H1 (cell line): ENCODE measurements at regions not wholly inside any gene's neighbourhood (a gene's known extent, or its start where the extent isn't known, plus 50 kb on each side); places are given as distances from the start of the nearest gene placed in this dataset.

Experiments
- CTCF ChIA-PET: fragments of 300-600 bp; sonication (Branson Sonifier 250); formaldehyde crosslinking; loops from one replicate; lab custom pipeline; 2021; ENCODE audit not compliant: partially characterized antibody; lab: Charles Lee
- POLR2A ChIA-PET: fragments of 300-600 bp; sonication (Branson Sonifier 250); formaldehyde crosslinking; loops from one replicate; lab custom pipeline; 2021; ENCODE audit warnings: inconsistent platforms; ENCODE audit not compliant: partially characterized antibody; lab: Charles Lee
- DNase-seq, 2 experiments: peaks; one replicate each; pipeline versions ENCODE4 v3.0.0 to v3.0.0-alpha.2; 2010 to 2022; ENCODE audit warnings: low spot score in 2 of 2, low read depth in 1 of 2, mixed read lengths in 1 of 2
- FAIRE-seq: peaks from 2 replicates; lab custom pipeline; 2011; peaks lifted over from hg19 to GRCh38; lab: Jason Lieb, UNC
- H2AFZ ChIP-seq: 2 replicates; pipeline ENCODE4 v1.8.1; 2012; ENCODE audit warnings: low read length, inconsistent platforms
- H2AK5ac ChIP-seq: 2 replicates; pipeline ENCODE4 v1.6.1; 2013; ENCODE audit warnings: low read depth, low read length
- H2BK120ac ChIP-seq: replicated peaks from 2 replicates; pipeline ENCODE3; 2013; ENCODE audit warnings: low read depth, low read length, inconsistent platforms
- H2BK12ac ChIP-seq: 2 replicates; pipeline ENCODE4 v1.6.1; 2013; ENCODE audit warnings: low read depth, low read length
- H2BK15ac ChIP-seq: 2 replicates; pipeline ENCODE4 v1.6.1; 2013; ENCODE audit warnings: low read length
- H2BK20ac ChIP-seq: 2 replicates; pipeline ENCODE4 v1.6.1; 2013; ENCODE audit warnings: low read length
- H2BK5ac ChIP-seq: 2 replicates; pipeline ENCODE4 v1.6.1; 2013; ENCODE audit warnings: low read depth, low read length
- H3K14ac ChIP-seq: 2 replicates; pipeline ENCODE4 v1.6.1; 2013; ENCODE audit warnings: inconsistent platforms; ENCODE audit not compliant: insufficient read length
- H3K18ac ChIP-seq: 2 replicates; pipeline ENCODE4 v1.6.1; 2013; ENCODE audit warnings: low read length; ENCODE audit errors: extremely low read depth
- H3K23ac ChIP-seq: 2 replicates; pipeline ENCODE4 v1.6.1; 2013; ENCODE audit warnings: inconsistent platforms; ENCODE audit not compliant: insufficient read length
- H3K23me2 ChIP-seq: 2 replicates; pipeline ENCODE4 v1.6.1; 2013; ENCODE audit warnings: low read depth, low read length
- H3K27ac ChIP-seq: 2 replicates; pipeline ENCODE4 v1.6.1; 2011; ENCODE audit warnings: low read depth, low read length, inconsistent platforms
- H3K27me3 ChIP-seq, 4 experiments: replicated peaks in 1 of 4; 1 replicate in 1 of 4; 2 replicates in 3 of 4; pipeline versions ENCODE4 v1.6.1 to v1.8.1; 2011 to 2013; ENCODE audit warnings: low read length in 3 of 4, mild to moderate bottlenecking in 3 of 4, inconsistent platforms in 2 of 4, mixed read lengths in 2 of 4, moderate library complexity in 1 of 4; ENCODE audit not compliant: control insufficient read depth in 3 of 4, insufficient read depth in 3 of 4; ENCODE audit errors: extremely low read depth in 1 of 4
- H3K36me3 ChIP-seq, 4 experiments: 2 replicates each; pipeline versions ENCODE4 v1.6.1 to v1.8.1; 2011 to 2013; ENCODE audit warnings: mild to moderate bottlenecking in 4 of 4, low read length in 3 of 4, moderate library complexity in 2 of 4, control low read depth in 1 of 4, inconsistent platforms in 1 of 4; ENCODE audit not compliant: insufficient read depth in 4 of 4, control insufficient read depth in 2 of 4
- H3K4ac ChIP-seq: replicated peaks from 2 replicates; pipeline ENCODE3; 2013; ENCODE audit warnings: low read length, low read depth, mixed read lengths, inconsistent platforms; ENCODE audit not compliant: insufficient read length
- H3K4me1 ChIP-seq, 4 experiments: replicated peaks in 1 of 4; 1 replicate in 1 of 4; 2 replicates in 3 of 4; pipeline versions ENCODE4 v1.6.1 to v1.8.1; 2011 to 2013; ENCODE audit warnings: low read length in 3 of 4, inconsistent platforms in 2 of 4, mixed read lengths in 1 of 4; ENCODE audit not compliant: insufficient read depth in 4 of 4, control insufficient read depth in 3 of 4
- H3K4me2 ChIP-seq, 2 experiments: 2 replicates each; pipeline versions ENCODE4 v1.6.1 to v1.8.1; 2011 to 2013; ENCODE audit warnings: low read depth in 2 of 2, low read length in 2 of 2, control low read depth in 1 of 2, inconsistent platforms in 1 of 2, mild to moderate bottlenecking in 1 of 2; ENCODE audit not compliant: insufficient read depth in 1 of 2
- H3K4me3 ChIP-seq, 4 experiments: fragments of 200-600, 300-600 bp in 1 of 4; sonication (generic), shearing (Covaris generic), sonication (Bioruptor Twin) in 1 of 4; 2 replicates each; pipeline versions ENCODE4 v1.5.1 to v1.8.1; 2011 to 2016; ENCODE audit warnings: low read length in 4 of 4, low read depth in 3 of 4, control low read depth in 2 of 4, inconsistent platforms in 2 of 4, mild to moderate bottlenecking in 2 of 4, mixed read lengths in 1 of 4, moderate library complexity in 1 of 4; ENCODE audit not compliant: insufficient read depth in 2 of 4; ENCODE audit errors: extremely low read depth in 1 of 4
- H3K56ac ChIP-seq: replicated peaks from 2 replicates; pipeline ENCODE3; 2013; ENCODE audit warnings: low read depth, mild to moderate bottlenecking, mixed read lengths, low read length, inconsistent platforms; ENCODE audit not compliant: insufficient read length
- H3K79me1 ChIP-seq: 2 replicates; pipeline ENCODE4 v1.6.1; 2013; ENCODE audit warnings: low read depth, low read length, control low read depth
- H3K79me2 ChIP-seq, 2 experiments: 2 replicates each; pipeline versions ENCODE4 v1.6.1 to v1.8.1; 2012 to 2013; ENCODE audit warnings: low read length in 2 of 2, mild to moderate bottlenecking in 2 of 2, inconsistent platforms in 1 of 2; ENCODE audit not compliant: insufficient read depth in 2 of 2, control insufficient read depth in 1 of 2
- H3K9ac ChIP-seq, 4 experiments: replicated peaks in 1 of 4; 1 replicate in 1 of 4; 2 replicates in 3 of 4; pipeline versions ENCODE4 v1.6.1 to v1.8.1; 2011 to 2013; ENCODE audit warnings: low read depth in 3 of 4, low read length in 3 of 4, control low read depth in 2 of 4, mild to moderate bottlenecking in 2 of 4, moderate library complexity in 2 of 4, inconsistent platforms in 1 of 4; ENCODE audit errors: extremely low read depth in 1 of 4
- H3K9me3 ChIP-seq, 2 experiments: 2 replicates each; pipeline versions ENCODE4 v1.6.1 to v1.8.1; 2012 to 2013; ENCODE audit warnings: mild to moderate bottlenecking in 2 of 2, moderate library complexity in 2 of 2, control low read depth in 1 of 2, inconsistent platforms in 1 of 2, low read depth in 1 of 2, low read length in 1 of 2, mixed read lengths in 1 of 2; ENCODE audit not compliant: insufficient read depth in 2 of 2
- H4K20me1 ChIP-seq, 2 experiments: replicated peaks in 1 of 2; 2 replicates each; pipeline versions ENCODE3 to v1.8.1; 2011 to 2013; ENCODE audit warnings: inconsistent platforms in 2 of 2, low read length in 2 of 2, mild to moderate bottlenecking in 1 of 2; ENCODE audit not compliant: insufficient read depth in 2 of 2, control insufficient read depth in 1 of 2
- H4K5ac ChIP-seq: 2 replicates; pipeline ENCODE4 v1.6.1; 2013; ENCODE audit warnings: low read length, low read depth, mixed read lengths, inconsistent platforms; ENCODE audit not compliant: insufficient read length
- H4K8ac ChIP-seq: 2 replicates; pipeline ENCODE4 v1.8.0; 2013; ENCODE audit warnings: mild to moderate bottlenecking, moderate library complexity, low read length, inconsistent platforms; ENCODE audit not compliant: insufficient read depth; ENCODE audit errors: extremely low read depth
- H4K91ac ChIP-seq: replicated peaks from 2 replicates; pipeline ENCODE3; 2013; ENCODE audit warnings: low read length, mixed read lengths, inconsistent platforms; ENCODE audit not compliant: insufficient read length
- RAD21 ChIP-seq, 2 experiments: IDR thresholded peaks in 1 of 2; conservative IDR thresholded peaks in 1 of 2; 2 replicates each; pipeline ENCODE4 v1.6.1; 2011; ENCODE audit warnings: low read depth in 2 of 2, low read length in 2 of 2, improper control_type of control experiment in 1 of 2, inconsistent platforms in 1 of 2, mild to moderate bottlenecking in 1 of 2, moderate library complexity in 1 of 2
- RBBP5 ChIP-seq: IDR thresholded peaks from 2 replicates; pipeline ENCODE4 v1.7.1; 2012; ENCODE audit warnings: low read depth, mild to moderate bottlenecking, inconsistent platforms, low read length, moderate library complexity, borderline replicate concordance
- WGBS, 2 experiments: shearing (Covaris generic) in 1 of 2; methylation state at CpG; one replicate each; pipeline versions ENCODE4 v1.1.6 to v1.1.7; 2013 to 2015; ENCODE audit warnings: low lambda C conversion rate in 2 of 2, mixed read lengths in 2 of 2, inconsistent platforms in 1 of 2, low coverage in 1 of 2, missing lambda C conversion rate in 1 of 2; ENCODE audit not compliant: insufficient replicate concordance in 2 of 2, insufficient coverage in 1 of 2, insufficient read length in 1 of 2; ENCODE audit errors: extremely low coverage in 1 of 2, missing lambda C conversion rate in 1 of 2; 5-methylcytosine and 5-hydroxymethylcytosine counted together

DNA sequence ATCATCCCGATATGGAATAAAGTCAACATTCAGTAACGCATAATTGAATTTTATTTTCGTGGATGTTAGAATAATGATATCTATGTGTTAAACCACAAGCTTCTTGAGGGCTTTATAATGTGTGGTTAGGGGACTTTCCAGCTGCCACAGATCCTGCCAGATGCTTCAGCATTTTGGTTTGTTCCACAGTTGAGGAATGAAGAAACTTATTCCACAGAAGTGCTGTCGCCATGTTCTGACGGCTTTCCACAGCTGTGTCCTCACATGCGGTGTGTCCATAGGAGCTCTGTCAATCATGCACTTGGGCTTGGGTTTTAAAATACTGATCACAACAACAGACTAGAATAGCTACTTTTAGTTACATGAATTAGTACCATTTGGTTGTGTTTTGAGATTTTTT is 411.9 kb downstream of the TRIML1 start:
- Histone ChIP-seq H3K4me2 (no peak overlapping the region), H4K5ac (no peak overlapping the region), H3K36me3 (no peaks in the 10 kb centered on the region), H3K14ac (no peak overlapping the region), H3K79me1 (no peaks in the 10 kb centered on the region), H3K4me1 (no peaks in the 10 kb centered on the region), H3K27ac (no peak overlapping the region), H3K23ac (no peak overlapping the region), H2BK120ac (no peak overlapping the region), H2BK15ac (no peak overlapping the region), H3K4me3 (no peak overlapping the region), H2BK5ac (no peak overlapping the region), H3K4ac (no peak overlapping the region), H3K27me3 (no peaks in the 10 kb centered on the region), H4K91ac (no peak overlapping the region), H3K18ac (no peak overlapping the region), H2AK5ac (no peak overlapping the region), H3K56ac (no peak overlapping the region), H4K8ac (no peak overlapping the region), H3K79me2 (no peaks in the 10 kb centered on the region), H3K23me2 (no peaks in the 10 kb centered on the region), H4K20me1 (no peaks in the 10 kb centered on the region), H2BK20ac (no peak overlapping the region), H3K9ac (no peak overlapping the region), H3K9me3 (no peaks in the 10 kb centered on the region), H2AFZ (no peak overlapping the region), H2BK12ac (no peak overlapping the region)
- no peak for FAIRE-seq
- DNase-seq: no peak
- TF ChIP-seq RAD21 (IDR thresholded peaks at IDR 0.05 in 1 of 2, conservative IDR thresholded peaks at IDR 0.05 in 1 of 2; ENCODE audit: low read depth in 2 of 2, low read length in 2 of 2) (no peak), RBBP5 (no peak)
- 78% methylated on average over 6 of the region's 6 CpGs; no CpG with 5 or more reads in 1 of the 2 experiments for WGBS, 2 experiments
- CTCF ChIA-PET: interaction anchor here (0.6 kb wide), 1 partner anchor 67 kb away, joined by 3 read pairs; no protein-coding TSS in a partner anchor
- POLR2A ChIA-PET: no interaction called here
